Activated naive CD8-positive, alpha-beta T cell treated with anti-CD3 and anti-CD28 coated beads, Interleukin-2, amount 50 U/mL, for 24 hours (primary cell): ENCODE measurements at regions not wholly inside any gene's neighbourhood (a gene's known extent, or its start where the extent isn't known, plus 50 kb on each side); places are given as distances from the start of the nearest gene placed in this dataset.
A peak's percentile ranks its signal among the peaks of the same experiment; 100 is the strongest.
"Not testable (repeated sequence)": the region's sequence is repeated elsewhere in the genome, so short reads cannot be mapped to it uniquely, and the experiment has no call there.

ENCODE experiments used
- ATAC-seq: fragments of 150-1000 bp; cut with Tn5 transposase; one replicate; pipeline ENCODE4 v1.10.0; 2021
- DNase-seq: peaks from one replicate; pipeline ENCODE4 v3.0.0; 2021
- H3K27ac Mint-ChIP-seq: one replicate; pipeline ENCODE4 v1.8.0; 2021; ENCODE audit warnings: mild to moderate bottlenecking, mixed read lengths
- H3K27me3 Mint-ChIP-seq: one replicate; pipeline ENCODE4 v1.8.0; 2021; ENCODE audit warnings: mixed read lengths
- H3K36me3 Mint-ChIP-seq: one replicate; pipeline ENCODE4 v1.8.0; 2021; ENCODE audit warnings: low read depth, mixed read lengths
- H3K4me1 Mint-ChIP-seq: one replicate; pipeline ENCODE4 v1.8.0; 2021; ENCODE audit warnings: mixed read lengths
- H3K4me3 Mint-ChIP-seq: one replicate; pipeline ENCODE4 v1.8.0; 2021; ENCODE audit warnings: mild to moderate bottlenecking, moderate library complexity, mixed read lengths
- H3K9me3 Mint-ChIP-seq: one replicate; pipeline ENCODE4 v1.8.0; 2021; ENCODE audit warnings: mixed read lengths

DNA sequence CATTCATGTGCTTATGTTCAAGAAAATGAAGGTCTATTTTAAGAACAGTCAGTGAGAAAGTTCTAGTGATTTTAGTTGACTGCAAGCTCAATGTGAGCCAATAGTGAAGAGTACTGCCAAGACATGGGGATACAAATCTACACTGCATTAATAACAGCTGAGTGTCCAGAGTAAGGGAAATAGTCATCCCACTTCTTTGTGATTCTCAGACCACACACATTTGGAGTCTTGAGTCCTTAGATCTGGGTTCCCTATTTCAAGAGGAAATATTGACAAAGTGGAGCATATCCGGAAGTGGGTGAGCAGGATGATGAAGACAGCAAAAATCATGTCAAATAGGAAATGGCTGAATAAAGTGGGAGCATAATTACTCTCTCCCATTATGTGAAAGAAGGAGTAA lies 171.1 kb downstream of the LARP7 start:
- Mint-ChIP-seq H3K36me3 (no peaks in the 10 kb centered on the region), H3K4me3 (no peak overlapping the region), H3K27ac (no peak overlapping the region), H3K9me3 (no peaks in the 10 kb centered on the region), H3K27me3 (peaks cover 5% of the 10 kb centered on the region), H3K4me1 (peaks cover 3% of the 10 kb centered on the region)
- no peak for DNase-seq
- ATAC-seq = no peak

GRCh38 chr4:112813790-112814189 lies 176.8 kb downstream of the LARP7 start:
- DNase-seq (peak; percentile 3), ATAC-seq (peak; percentile 73)
- H3K36me3 Mint-ChIP-seq = no peaks in the 10 kb centered on the region
- H3K27ac Mint-ChIP-seq = no peak overlapping the region
- H3K4me3 Mint-ChIP-seq = no peak overlapping the region
- peaks cover 24% of the 10 kb centered on the region for H3K4me1 Mint-ChIP-seq
- no peaks in the 10 kb centered on the region for H3K9me3 Mint-ChIP-seq
- peaks cover 18% of the 10 kb centered on the region for H3K27me3 Mint-ChIP-seq

GRCh38 chr4:112817933-112818593 lies 181.1 kb downstream of the LARP7 start:
- Mint-ChIP-seq H3K27me3 (peaks cover 38% of the 10 kb centered on the region), H3K4me3 (peak overlapping the region; percentile 85), H3K36me3 (no peaks in the 10 kb centered on the region), H3K9me3 (no peaks in the 10 kb centered on the region), H3K4me1 (peaks cover 21% of the 10 kb centered on the region), H3K27ac (peak overlapping the region; percentile 87)
- peak; percentile 63 for DNase-seq
- peak; percentile 93 for ATAC-seq

DNA sequence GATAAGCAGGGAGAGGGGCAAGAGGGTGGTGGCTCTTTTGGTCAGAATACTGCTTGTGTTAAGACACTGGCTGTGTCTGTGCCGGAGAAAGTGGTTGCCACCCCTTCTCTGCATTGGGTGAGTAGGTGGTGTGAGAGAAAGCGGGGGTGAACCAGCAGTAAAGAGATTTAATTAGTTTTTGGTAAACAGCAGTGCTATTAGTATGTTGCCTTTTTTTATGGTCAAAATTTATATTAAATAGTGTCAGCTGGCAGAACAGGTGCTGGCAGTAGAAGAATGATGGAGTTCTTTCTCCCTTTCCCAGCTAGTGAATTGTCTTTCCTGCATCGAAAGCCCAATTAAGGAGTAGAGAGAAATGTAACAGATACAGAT lies 181.6 kb downstream of the LARP7 start:
- H3K4me1 Mint-ChIP-seq = peaks cover 17% of the 10 kb centered on the region
- DNase-seq (peak; percentile 2), ATAC-seq (no peak)
- peak overlapping the region; percentile 87 for H3K27ac Mint-ChIP-seq
- peaks cover 40% of the 10 kb centered on the region for H3K27me3 Mint-ChIP-seq
- no peaks in the 10 kb centered on the region for H3K9me3 Mint-ChIP-seq
- H3K36me3 Mint-ChIP-seq = no peaks in the 10 kb centered on the region
- H3K4me3 Mint-ChIP-seq = peak overlapping the region; percentile 85

DNA sequence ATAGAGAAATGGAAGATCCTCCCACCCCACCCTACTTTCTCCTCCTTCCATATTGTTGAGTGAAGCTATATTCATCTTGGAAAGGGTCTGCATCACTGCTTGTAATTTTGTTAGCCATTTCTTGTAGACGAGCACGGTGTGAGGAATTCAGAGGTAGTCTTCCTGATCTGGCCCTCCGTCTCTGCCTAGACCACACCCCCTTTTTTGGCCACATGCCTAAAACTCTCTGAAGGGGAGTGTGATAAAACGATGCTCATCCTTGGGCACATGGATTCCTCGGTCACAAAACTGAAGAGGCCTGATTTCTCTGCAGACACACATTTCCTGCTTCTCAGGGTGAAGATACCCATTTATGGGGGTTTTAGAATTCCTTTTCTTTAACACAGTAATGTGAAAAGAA lies 182.8 kb downstream of the LARP7 start:
- peaks cover 12% of the 10 kb centered on the region for H3K4me1 Mint-ChIP-seq
- no peaks in the 10 kb centered on the region for H3K9me3 Mint-ChIP-seq
- H3K27ac Mint-ChIP-seq = no peak overlapping the region
- H3K27me3 Mint-ChIP-seq = peaks cover 40% of the 10 kb centered on the region
- ATAC-seq = no peak
- no peak overlapping the region for H3K4me3 Mint-ChIP-seq
- no peak for DNase-seq
- no peaks in the 10 kb centered on the region for H3K36me3 Mint-ChIP-seq

GRCh38 chr4:112823156-112823555 lies 186.2 kb downstream of the LARP7 start:
- no peak overlapping the region for H3K4me3 Mint-ChIP-seq
- no peaks in the 10 kb centered on the region for H3K36me3 Mint-ChIP-seq
- no peak overlapping the region for H3K27ac Mint-ChIP-seq
- DNase-seq = no peak
- peaks cover 5% of the 10 kb centered on the region for H3K4me1 Mint-ChIP-seq
- H3K9me3 Mint-ChIP-seq = no peaks in the 10 kb centered on the region
- H3K27me3 Mint-ChIP-seq = peaks cover 30% of the 10 kb centered on the region
- ATAC-seq = no peak

- no peaks in the 10 kb centered on the region for H3K9me3 Mint-ChIP-seq
- peaks cover under 1% of the 10 kb centered on the region for H3K4me1 Mint-ChIP-seq
- no peaks in the 10 kb centered on the region for H3K36me3 Mint-ChIP-seq
- H3K27me3 Mint-ChIP-seq = peaks cover 26% of the 10 kb centered on the region
- no peak for DNase-seq
- no peak for ATAC-seq
- no peak overlapping the region for H3K4me3 Mint-ChIP-seq
- H3K27ac Mint-ChIP-seq = no peak overlapping the region
These were observed 186.7 kb downstream of the LARP7 start for GRCh38 chr4:112823606-112824005.

DNA sequence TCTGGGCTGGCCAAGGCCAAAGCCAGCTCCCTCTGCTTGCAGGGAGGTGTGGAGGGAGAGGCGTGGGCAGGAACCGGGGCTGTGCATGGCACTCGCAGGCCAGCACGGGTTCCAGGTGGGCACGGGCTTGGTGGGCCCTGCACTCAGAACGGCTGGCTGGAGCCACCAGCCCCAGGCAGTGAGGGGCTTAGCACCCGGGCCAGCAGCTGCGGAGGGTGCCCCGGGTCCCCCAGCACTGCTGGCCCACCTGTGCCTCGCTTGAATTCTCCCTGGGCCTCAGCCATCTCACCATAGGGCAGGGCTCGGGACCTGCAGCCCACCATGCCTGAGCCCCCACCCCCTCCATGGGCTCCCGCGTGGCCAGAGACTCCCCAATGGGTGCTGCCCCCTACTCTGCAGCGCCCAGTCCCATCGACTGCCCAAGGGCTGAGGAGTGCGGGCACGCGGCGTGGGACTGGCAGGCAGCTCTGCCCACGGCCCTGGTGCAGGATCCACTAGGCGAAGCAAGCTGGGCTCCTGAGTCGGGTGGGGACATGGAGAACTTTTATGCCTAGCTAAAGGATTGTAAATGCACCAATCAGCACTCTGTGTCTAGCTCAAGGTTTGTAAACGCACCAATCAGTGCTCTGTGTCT lies 193.9 kb downstream of the LARP7 start:
- no peaks in the 10 kb centered on the region for H3K36me3 Mint-ChIP-seq
- peaks cover 5% of the 10 kb centered on the region for H3K9me3 Mint-ChIP-seq
- no peak overlapping the region for H3K27ac Mint-ChIP-seq
- H3K4me3 Mint-ChIP-seq = no peak overlapping the region
- no peaks in the 10 kb centered on the region for H3K27me3 Mint-ChIP-seq
- DNase-seq (no peak), ATAC-seq (no peak)
- H3K4me1 Mint-ChIP-seq = no peaks in the 10 kb centered on the region

- Mint-ChIP-seq H3K27me3 (no peaks in the 10 kb centered on the region), H3K4me3 (no peak overlapping the region)
These were observed 195.6 kb downstream of the LARP7 start for GRCh38 chr4:112832493-112832892.

GRCh38 chr4:112836895-112837294 lies 200.0 kb downstream of the LARP7 start:
- Mint-ChIP-seq H3K9me3 (no peaks in the 10 kb centered on the region), H3K27me3 (peaks cover 8% of the 10 kb centered on the region), H3K4me1 (no peaks in the 10 kb centered on the region), H3K36me3 (no peaks in the 10 kb centered on the region), H3K27ac (no peak overlapping the region), H3K4me3 (no peak overlapping the region)
- ATAC-seq = no peak
- no peak for DNase-seq

More at GRCh38 chr4:112832493-112832892, 195.6 kb downstream of the LARP7 start:
- Mint-ChIP-seq H3K4me1 (no peaks in the 10 kb centered on the region), H3K36me3 (no peaks in the 10 kb centered on the region), H3K9me3 (peaks cover 5% of the 10 kb centered on the region), H3K27ac (no peak overlapping the region)
- ATAC-seq = no peak
- no peak for DNase-seq

GRCh38 chr4:112838015-112838414 lies 201.1 kb downstream of the LARP7 start:
- H3K27me3 Mint-ChIP-seq, H3K9me3 Mint-ChIP-seq, H3K4me3 Mint-ChIP-seq, H3K36me3 Mint-ChIP-seq, H3K4me1 Mint-ChIP-seq, DNase-seq, H3K27ac Mint-ChIP-seq, ATAC-seq: not testable (repeated sequence)

- H3K4me3 Mint-ChIP-seq = no peak overlapping the region
- ATAC-seq (no peak), DNase-seq (no peak)
- peaks cover 8% of the 10 kb centered on the region for H3K27me3 Mint-ChIP-seq
- no peak overlapping the region for H3K27ac Mint-ChIP-seq
- H3K36me3 Mint-ChIP-seq = no peaks in the 10 kb centered on the region
- no peaks in the 10 kb centered on the region for H3K9me3 Mint-ChIP-seq
- H3K4me1 Mint-ChIP-seq = no peaks in the 10 kb centered on the region
These were observed 203.1 kb downstream of the LARP7 start for GRCh38 chr4:112840061-112840460.

GRCh38 chr4:112840619-112841018 lies 203.7 kb downstream of the LARP7 start:
- H3K27me3 Mint-ChIP-seq = peaks cover 8% of the 10 kb centered on the region
- H3K27ac Mint-ChIP-seq = no peak overlapping the region
- DNase-seq (no peak), ATAC-seq (no peak)
- H3K4me1 Mint-ChIP-seq = no peaks in the 10 kb centered on the region
- no peak overlapping the region for H3K4me3 Mint-ChIP-seq
- no peaks in the 10 kb centered on the region for H3K9me3 Mint-ChIP-seq
- H3K36me3 Mint-ChIP-seq = no peaks in the 10 kb centered on the region

DNA sequence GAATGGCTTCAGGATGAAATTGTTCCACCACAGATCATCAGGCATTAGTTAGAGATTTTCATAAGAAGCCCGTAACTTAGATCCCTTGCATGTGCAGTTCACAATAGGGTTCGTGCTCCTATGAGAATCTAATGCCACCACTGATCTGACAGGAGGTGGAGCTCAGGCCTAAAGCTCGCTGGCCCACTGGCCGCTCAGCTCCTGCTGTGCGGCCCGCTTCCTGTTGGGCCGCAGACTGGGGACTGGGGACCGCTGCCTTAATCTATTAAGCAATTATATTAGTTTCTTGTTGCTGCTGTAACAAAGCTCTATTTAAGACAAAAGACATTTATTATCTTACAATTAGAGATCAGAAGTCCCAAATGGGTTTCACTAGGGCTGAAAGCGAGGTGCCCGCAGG lies 205.6 kb downstream of the LARP7 start:
- Mint-ChIP-seq H3K4me1 (no peaks in the 10 kb centered on the region), H3K27ac (no peak overlapping the region), H3K36me3 (no peaks in the 10 kb centered on the region), H3K4me3 (no peak overlapping the region), H3K27me3 (peaks cover 8% of the 10 kb centered on the region), H3K9me3 (no peaks in the 10 kb centered on the region)
- ATAC-seq (no peak), DNase-seq (no peak)

GRCh38 chr4:112845386-112845785 lies 204.1 kb upstream of the ANK2 start:
- H3K36me3 Mint-ChIP-seq = no peaks in the 10 kb centered on the region
- ATAC-seq (no peak), DNase-seq (no peak)
- no peak overlapping the region for H3K27ac Mint-ChIP-seq
- H3K27me3 Mint-ChIP-seq = peaks cover 2% of the 10 kb centered on the region
- H3K4me3 Mint-ChIP-seq = no peak overlapping the region
- H3K4me1 Mint-ChIP-seq = no peaks in the 10 kb centered on the region
- H3K9me3 Mint-ChIP-seq = no peaks in the 10 kb centered on the region
